Neural cell (in vitro differentiated cells): ENCODE measurements at regions not wholly inside any gene's neighbourhood (a gene's known extent, or its start where the extent isn't known, plus 50 kb on each side); places are given as distances from the start of the nearest gene placed in this dataset.

Source experiments
- H2AFZ ChIP-seq: fragments of 200-600, 300-800 bp; sonication (generic), shearing (Covaris generic); 2 replicates; pipeline ENCODE4 v1.6.0; 2014; ENCODE audit warnings: low read depth, mild to moderate bottlenecking, antibody characterized with exemption, low read length, moderate library complexity
- H3F3A ChIP-seq: fragments of 200-600 bp; shearing (Covaris generic); 2 replicates; pipeline ENCODE4 v1.6.1; 2016; ENCODE audit warnings: mild to moderate bottlenecking, moderate library complexity, mixed read lengths, antibody characterized with exemption, low read length; ENCODE audit not compliant: insufficient read depth, poor library complexity, severe bottlenecking
- H3K27ac ChIP-seq: fragments of 200-600, 300-800 bp; sonication (generic), shearing (Covaris generic); 2 replicates; pipeline ENCODE4 v1.5.1; 2014; ENCODE audit warnings: mild to moderate bottlenecking, low read length, moderate library complexity
- H3K27me3 ChIP-seq: fragments of 300-800, 200-600 bp; sonication (generic), shearing (Covaris generic); 2 replicates; pipeline ENCODE4 v1.6.0; 2014; ENCODE audit warnings: mild to moderate bottlenecking, low read depth, low read length, moderate library complexity; ENCODE audit not compliant: insufficient read depth
- H3K36me3 ChIP-seq: fragments of 300-800, 200-600 bp; sonication (generic), shearing (Covaris generic); 2 replicates; pipeline ENCODE4 v1.5.1; 2014; ENCODE audit warnings: mild to moderate bottlenecking, antibody characterized with exemption, low read length, moderate library complexity; ENCODE audit not compliant: insufficient read depth
- H3K4me2 ChIP-seq: fragments of 300-800, 200-600 bp; sonication (generic), shearing (Covaris generic); 2 replicates; pipeline ENCODE4 v1.6.0; 2014; ENCODE audit warnings: mild to moderate bottlenecking, low read length
- H3K4me3 ChIP-seq: fragments of 300-800, 200-600 bp; sonication (generic), shearing (Covaris generic); 2 replicates; pipeline ENCODE4 v1.5.1; 2014; ENCODE audit warnings: mild to moderate bottlenecking, low read length, moderate library complexity
- H3K79me2 ChIP-seq: fragments of 200-600 bp; shearing (Covaris generic); replicated peaks from 2 replicates; pipeline ENCODE4 v1.6.0; 2014; ENCODE audit warnings: mild to moderate bottlenecking, low read length, moderate library complexity; ENCODE audit not compliant: insufficient read depth
- H3K9ac ChIP-seq: fragments of 300-800, 200-600 bp; sonication (generic), shearing (Covaris generic); 2 replicates; pipeline ENCODE4 v1.6.1; 2016; ENCODE audit warnings: mild to moderate bottlenecking, low read length, mixed read lengths
- H3K9me2 ChIP-seq: fragments of 200-600 bp; shearing (Covaris generic); 2 replicates; pipeline ENCODE4 v1.6.1; 2016; ENCODE audit warnings: mild to moderate bottlenecking, low read length, mixed read lengths; ENCODE audit not compliant: insufficient read depth
- H3K9me3 ChIP-seq: fragments of 200-600, 300-800 bp; sonication (generic), shearing (Covaris generic); 2 replicates; pipeline ENCODE4 v1.6.1; 2016; ENCODE audit warnings: mild to moderate bottlenecking, mixed run types, low read length, moderate library complexity, mixed read lengths
- H4K20me1 ChIP-seq: fragments of 200-600 bp; shearing (Covaris generic); 2 replicates; pipeline ENCODE4 v1.6.1; 2016; ENCODE audit warnings: mild to moderate bottlenecking, mixed run types; ENCODE audit not compliant: insufficient read depth
- CTCF ChIP-seq: fragments of 450-650 bp; IDR thresholded peaks from 2 replicates; pipeline ENCODE4 v1.5.1; 2014; ENCODE audit warnings: antibody characterized with exemption, mild to moderate bottlenecking, moderate library complexity; ENCODE audit not compliant: poor library complexity, severe bottlenecking
- EP300 ChIP-seq: fragments of 450-650 bp; conservative IDR thresholded peaks from 2 replicates; pipeline ENCODE4 v1.6.1; 2014; ENCODE audit warnings: antibody characterized with exemption, mild to moderate bottlenecking, moderate library complexity; ENCODE audit not compliant: poor library complexity, severe bottlenecking
- EZH2 ChIP-seq: fragments of 200-600, 300-800 bp; shearing (Covaris generic), sonication (generic); IDR thresholded peaks from 2 replicates; pipeline ENCODE4 v1.6.1; 2014; ENCODE audit warnings: antibody characterized with exemption, low read length, borderline replicate concordance, mild to moderate bottlenecking; ENCODE audit not compliant: insufficient read depth, poor library complexity, severe bottlenecking
- MXI1 ChIP-seq: fragments of 450-650 bp; conservative IDR thresholded peaks from 2 replicates; pipeline ENCODE4 v1.6.1; 2014; ENCODE audit warnings: antibody characterized with exemption, mild to moderate bottlenecking; ENCODE audit not compliant: poor library complexity, severe bottlenecking
- POLR2AphosphoS5 ChIP-seq: IDR thresholded peaks from 2 replicates; pipeline ENCODE4 v1.6.1; 2012
- RAD21 ChIP-seq: fragments of 450-650 bp; conservative IDR thresholded peaks from 2 replicates; pipeline ENCODE4 v1.6.1; 2014; ENCODE audit warnings: antibody characterized with exemption, mild to moderate bottlenecking, moderate library complexity
- REST ChIP-seq: IDR thresholded peaks from 2 replicates; pipeline ENCODE4 v1.6.1; 2012; ENCODE audit warnings: borderline replicate concordance
- SMC3 ChIP-seq: fragments of 450-650 bp; conservative IDR thresholded peaks from 2 replicates; pipeline ENCODE4 v1.6.1; 2014; ENCODE audit warnings: antibody characterized with exemption, mild to moderate bottlenecking, moderate library complexity; ENCODE audit not compliant: poor library complexity
- TAF1 ChIP-seq: IDR thresholded peaks from 2 replicates; pipeline ENCODE4 v1.6.1; 2012; ENCODE audit warnings: low read depth

- Histone ChIP-seq H3K27me3 (no peaks in the 10 kb centered on the region), H3K4me2 (no peak overlapping the region), H4K20me1 (no peaks in the 10 kb centered on the region), H3K79me2 (no peaks in the 10 kb centered on the region), H3K36me3 (no peaks in the 10 kb centered on the region), H3K27ac (no peak overlapping the region), H3K9me3 (no peaks in the 10 kb centered on the region), H2AFZ (no peak overlapping the region), H3F3A (no peaks in the 10 kb centered on the region), H3K9ac (no peak overlapping the region), H3K4me3 (no peak overlapping the region), H3K9me2 (no peaks in the 10 kb centered on the region)
- TF ChIP-seq EP300 = no peak
- TF ChIP-seq RAD21 = no peak
- TF ChIP-seq CTCF = no peak
- TF ChIP-seq POLR2AphosphoS5 = no peak
- TF ChIP-seq EZH2 = no peak
- no peak for TF ChIP-seq REST
- TF ChIP-seq TAF1 = no peak
Measured at GRCh38 chr1:67889466-67889865, 56.2 kb upstream of the GNG12 start.

- peak overlapping the region; percentile 53 for H3K27ac ChIP-seq
- H3K9me3 ChIP-seq = no peaks in the 10 kb centered on the region
- H3F3A ChIP-seq = no peaks in the 10 kb centered on the region
- H2AFZ ChIP-seq = no peak overlapping the region
- H3K9me2 ChIP-seq = no peaks in the 10 kb centered on the region
- H3K27me3 ChIP-seq = no peaks in the 10 kb centered on the region
- H3K4me2 ChIP-seq = peak overlapping the region; percentile 37
- peak; percentile 22 for TF ChIP-seq POLR2AphosphoS5
- no peak for TF ChIP-seq EZH2
- no peak for TF ChIP-seq TAF1
- no peak for TF ChIP-seq MXI1
- no peak for TF ChIP-seq RAD21
- TF ChIP-seq SMC3 = peak; percentile 13
- no peak for TF ChIP-seq CTCF
- peak; percentile 92 for TF ChIP-seq REST
- TF ChIP-seq EP300 = peak; percentile 20
- peak overlapping the region; percentile 22 for H3K9ac ChIP-seq
- H3K4me3 ChIP-seq = peak overlapping the region; percentile 44
- no peaks in the 10 kb centered on the region for H4K20me1 ChIP-seq
- H3K36me3 ChIP-seq = no peaks in the 10 kb centered on the region
- H3K79me2 ChIP-seq = no peaks in the 10 kb centered on the region
Measured at GRCh38 chr1:67888216-67889106, 55.2 kb upstream of the GNG12 start.
